Neuronal stem cell (in vitro differentiated cells): ENCODE measurements at regions not wholly inside any gene's neighbourhood (a gene's known extent, or its start where the extent isn't known, plus 50 kb on each side); places are given as distances from the start of the nearest gene placed in this dataset.
"Not testable (repeated sequence)": the region's sequence is repeated elsewhere in the genome, so short reads cannot be mapped to it uniquely, and the experiment has no call there.

Source experiments
- DNase-seq: peaks from one replicate; pipeline ENCODE4 v3.0.0-alpha.2; 2013; ENCODE audit warnings: low spot score
- H2AFZ ChIP-seq: one replicate; pipeline ENCODE4 v1.6.1; 2013; ENCODE audit warnings: mild to moderate bottlenecking, low read length, inconsistent platforms
- H2AK5ac ChIP-seq: 2 replicates; pipeline ENCODE4 v1.6.1; 2013; ENCODE audit warnings: low read depth, mild to moderate bottlenecking, inconsistent platforms, low read length, moderate library complexity, mixed read lengths
- H2BK120ac ChIP-seq: 2 replicates; pipeline ENCODE4 v1.6.1; 2013; ENCODE audit warnings: low read depth, mild to moderate bottlenecking, inconsistent platforms, low read length, moderate library complexity, mixed read lengths
- H2BK12ac ChIP-seq: one replicate; pipeline ENCODE4 v1.6.1; 2013; ENCODE audit warnings: low read length, inconsistent platforms
- H2BK15ac ChIP-seq: 2 replicates; pipeline ENCODE4 v1.6.1; 2013; ENCODE audit warnings: mild to moderate bottlenecking, low read length, inconsistent platforms, mixed read lengths
- H2BK5ac ChIP-seq: one replicate; pipeline ENCODE4 v1.6.1; 2013; ENCODE audit warnings: inconsistent platforms, mild to moderate bottlenecking, low read length, moderate library complexity
- H3K14ac ChIP-seq: one replicate; pipeline ENCODE4 v1.6.1; 2013; ENCODE audit warnings: low read length, inconsistent platforms
- H3K18ac ChIP-seq: 2 replicates; pipeline ENCODE4 v1.6.1; 2013; ENCODE audit warnings: low read length, inconsistent platforms
- H3K23ac ChIP-seq: 2 replicates; pipeline ENCODE4 v1.6.1; 2013; ENCODE audit warnings: low read depth, mild to moderate bottlenecking, mixed read lengths, low read length, inconsistent platforms; ENCODE audit not compliant: poor library complexity
- H3K27ac ChIP-seq: replicated peaks from 3 replicates; pipeline ENCODE4 v1.5.1; 2013; ENCODE audit warnings: low read length, inconsistent platforms
- H3K27me3 ChIP-seq, 3 experiments: 2 replicates each; pipeline ENCODE4 v1.6.1; 2013; ENCODE audit warnings: low read length in 3 of 3, mild to moderate bottlenecking in 2 of 3, inconsistent platforms in 1 of 3, low read depth in 1 of 3, mixed read lengths in 1 of 3, moderate library complexity in 1 of 3; ENCODE audit not compliant: control insufficient read depth in 3 of 3, insufficient read depth in 3 of 3
- H3K36me3 ChIP-seq, 2 donors: replicated peaks in 1 of 2; 2 replicates each; pipeline ENCODE4 v1.6.1; 2013; ENCODE audit warnings: low read length in 2 of 2; ENCODE audit not compliant: control insufficient read depth in 2 of 2, insufficient read depth in 2 of 2
- H3K4ac ChIP-seq: 2 replicates; pipeline ENCODE4 v1.6.1; 2013; ENCODE audit warnings: inconsistent platforms, mild to moderate bottlenecking, low read length, moderate library complexity
- H3K4me1 ChIP-seq, 2 donors: 1 replicate in 1 of 2; 2 replicates in 1 of 2; pipeline ENCODE4 v1.6.1; 2013; ENCODE audit warnings: low read length in 2 of 2, low read depth in 1 of 2; ENCODE audit not compliant: control insufficient read depth in 2 of 2, insufficient read depth in 1 of 2
- H3K4me2 ChIP-seq: one replicate; pipeline ENCODE4 v1.6.1; 2013; ENCODE audit warnings: mild to moderate bottlenecking, low read length, inconsistent platforms; ENCODE audit not compliant: insufficient read depth, poor library complexity, severe bottlenecking
- H3K4me3 ChIP-seq, 2 donors: 2 replicates each; pipeline ENCODE4 v1.5.1; 2013; ENCODE audit warnings: low read length in 2 of 2, mild to moderate bottlenecking in 2 of 2, inconsistent platforms in 1 of 2, moderate library complexity in 1 of 2
- H3K79me1 ChIP-seq: one replicate; pipeline ENCODE4 v1.6.1; 2013; ENCODE audit warnings: low read depth, mild to moderate bottlenecking, inconsistent platforms, low read length, moderate library complexity
- H3K9ac ChIP-seq: one replicate; pipeline ENCODE4 v1.6.1; 2013; ENCODE audit warnings: mild to moderate bottlenecking, low read depth, low read length, inconsistent platforms; ENCODE audit not compliant: poor library complexity
- H3K9me3 ChIP-seq, 2 donors: replicated peaks in 1 of 2; 2 replicates each; pipeline versions ENCODE3 to v1.6.1; 2013; ENCODE audit warnings: low read length in 2 of 2, mild to moderate bottlenecking in 2 of 2, inconsistent platforms in 1 of 2, low read depth in 1 of 2, mixed read lengths in 1 of 2, moderate library complexity in 1 of 2; ENCODE audit not compliant: control insufficient read depth in 2 of 2, insufficient read depth in 1 of 2
- H4K8ac ChIP-seq: one replicate; pipeline ENCODE4 v1.6.1; 2013; ENCODE audit warnings: low read depth, mild to moderate bottlenecking, inconsistent platforms, low read length, moderate library complexity
- H4K91ac ChIP-seq: one replicate; pipeline ENCODE4 v1.6.1; 2013; ENCODE audit warnings: low read length, low read depth, mild to moderate bottlenecking, inconsistent platforms; ENCODE audit not compliant: poor library complexity
- WGBS, 2 donors: extraction: QIAGEN DNeasy Blood & Tissue Kit; methylation state at CpG; one replicate each; pipeline ENCODE4 v1.1.7; 2013; ENCODE audit warnings: missing lambda C conversion rate in 2 of 2, mixed read lengths in 1 of 2; ENCODE audit not compliant: insufficient read length in 2 of 2, insufficient replicate concordance in 1 of 2; ENCODE audit errors: extremely low coverage in 2 of 2; 5-methylcytosine and 5-hydroxymethylcytosine counted together

- no CpG with 5 or more reads among the region's 3 CpGs for WGBS, 2 donors
- not testable (repeated sequence) for H2BK5ac ChIP-seq, H3K4me1 ChIP-seq, H3K18ac ChIP-seq, DNase-seq, H4K91ac ChIP-seq, H3K36me3 ChIP-seq, H3K4me2 ChIP-seq, H3K4me3 ChIP-seq, H2BK12ac ChIP-seq, H3K9ac ChIP-seq, H3K4ac ChIP-seq, H2AFZ ChIP-seq, H2AK5ac ChIP-seq, H3K23ac ChIP-seq, H3K27ac ChIP-seq, H2BK120ac ChIP-seq, H3K79me1 ChIP-seq, H4K8ac ChIP-seq, H3K14ac ChIP-seq, H2BK15ac ChIP-seq, H3K9me3 ChIP-seq, H3K27me3 ChIP-seq
These were observed 695.0 kb upstream of the CDH6 start for GRCh38 chr5:30498509-30498908.

GRCh38 chr5:30494113-30494512 is 699.4 kb upstream of the CDH6 start:
- not testable (repeated sequence) for H2BK15ac ChIP-seq, H3K4ac ChIP-seq, H4K91ac ChIP-seq, H4K8ac ChIP-seq, H3K27ac ChIP-seq, H3K23ac ChIP-seq, H3K9me3 ChIP-seq, H3K14ac ChIP-seq, H2AFZ ChIP-seq, H3K9ac ChIP-seq, H3K79me1 ChIP-seq, H3K18ac ChIP-seq, H3K36me3 ChIP-seq, DNase-seq, H2BK5ac ChIP-seq, H2BK12ac ChIP-seq, H3K4me3 ChIP-seq, H3K4me2 ChIP-seq, H3K27me3 ChIP-seq, H2AK5ac ChIP-seq, H2BK120ac ChIP-seq, H3K4me1 ChIP-seq
- WGBS, 2 donors, result no CpG with 5 or more reads among the region's 7 CpGs

GRCh38 chr5:30479104-30479503 is 714.4 kb upstream of the CDH6 start:
- H3K79me1 ChIP-seq, result no peaks in the 10 kb centered on the region
- no peak overlapping the region for H3K4ac ChIP-seq
- no peak overlapping the region for H3K27ac ChIP-seq
- H2BK12ac ChIP-seq, result no peak overlapping the region
- DNase-seq, result no peak
- peaks cover 0 to 15% of the 10 kb centered on the region in 2 donors for H3K9me3 ChIP-seq
- no peak overlapping the region for H2BK120ac ChIP-seq
- no peak overlapping the region for H3K18ac ChIP-seq
- H2AFZ ChIP-seq, result no peak overlapping the region
- H3K36me3 ChIP-seq, result no peaks in the 10 kb centered on the region
- H3K4me3 ChIP-seq, result no peak overlapping the region
- H2BK5ac ChIP-seq, result no peak overlapping the region
- no peak overlapping the region for H2AK5ac ChIP-seq
- no peak overlapping the region for H3K4me2 ChIP-seq
- no peak overlapping the region for H3K23ac ChIP-seq
- no peaks in the 10 kb centered on the region for H3K4me1 ChIP-seq
- no peak overlapping the region for H4K91ac ChIP-seq
- H4K8ac ChIP-seq, result no peak overlapping the region
- no peak overlapping the region for H3K14ac ChIP-seq
- H3K27me3 ChIP-seq, result no peaks in the 10 kb centered on the region
- H2BK15ac ChIP-seq, result no peak overlapping the region
- H3K9ac ChIP-seq, result no peak overlapping the region

- no peak overlapping the region for H3K4me2 ChIP-seq
- no peak overlapping the region for H3K4ac ChIP-seq
- no peak overlapping the region for H3K23ac ChIP-seq
- no peak overlapping the region for H2AFZ ChIP-seq
- no CpG with 5 or more reads among the region's 4 CpGs for WGBS, 2 donors
- H3K4me3 ChIP-seq, result no peak overlapping the region
- no peaks in the 10 kb centered on the region for H3K4me1 ChIP-seq
- H3K14ac ChIP-seq, result no peak overlapping the region
- H3K18ac ChIP-seq, result no peak overlapping the region
- peaks cover 0 to 15% of the 10 kb centered on the region in 2 donors for H3K9me3 ChIP-seq
- no peak overlapping the region for H2AK5ac ChIP-seq
- H3K79me1 ChIP-seq, result no peaks in the 10 kb centered on the region
- H2BK15ac ChIP-seq, result no peak overlapping the region
- H2BK120ac ChIP-seq, result no peak overlapping the region
- no peaks in the 10 kb centered on the region for H3K36me3 ChIP-seq
- no peak overlapping the region for H3K27ac ChIP-seq
- H2BK5ac ChIP-seq, result no peak overlapping the region
- no peak for DNase-seq
- no peak overlapping the region for H2BK12ac ChIP-seq
- H4K91ac ChIP-seq, result no peak overlapping the region
- no peak overlapping the region for H3K9ac ChIP-seq
- no peak overlapping the region for H4K8ac ChIP-seq
- H3K27me3 ChIP-seq, result no peaks in the 10 kb centered on the region
These were observed 718.1 kb upstream of the CDH6 start for GRCh38 chr5:30475429-30475828.
